Psoas muscle (tissue), 7 donors: ENCODE measurements at regions not wholly inside any gene's neighbourhood (a gene's known extent, or its start where the extent isn't known, plus 50 kb on each side); places are given as distances from the start of the nearest gene placed in this dataset.

Experiments
- ATAC-seq, 4 donors: fragments of 200-7000 bp; cut with Tn5 transposase; one replicate each; pipeline ENCODE4 v1.9.1; 2020; ENCODE audit warnings: moderate library complexity in 3 of 4, mild to moderate bottlenecking in 2 of 4
- DNase-seq, 2 donors: peaks; one replicate each; pipeline ENCODE4 v3.0.0-alpha.2; 2020
- H3K27ac ChIP-seq: fragments of 200-600 bp; one replicate; pipeline ENCODE4 v1.8.0; 2022
- H3K27me3 ChIP-seq, 3 donors: fragments of 200-600 bp in 1 of 3; one replicate each; pipeline versions ENCODE4 v1.6.1 to v1.8.0; 2013 to 2022; ENCODE audit warnings: low read length in 2 of 3, mild to moderate bottlenecking in 2 of 3, moderate library complexity in 1 of 3; ENCODE audit not compliant: insufficient read depth in 3 of 3
- H3K36me3 ChIP-seq, 2 donors: fragments of 200-600 bp in 1 of 2; one replicate each; pipeline versions ENCODE4 v1.6.1 to v1.8.0; 2013 to 2022; ENCODE audit warnings: low read depth in 1 of 2, mild to moderate bottlenecking in 1 of 2, moderate library complexity in 1 of 2; ENCODE audit not compliant: insufficient read depth in 1 of 2
- H3K4me1 ChIP-seq: fragments of 200-600 bp; one replicate; pipeline ENCODE4 v1.8.0; 2022
- H3K4me3 ChIP-seq: fragments of 200-600 bp; one replicate; pipeline ENCODE4 v1.8.0; 2022; ENCODE audit warnings: mild to moderate bottlenecking
- H3K9me3 ChIP-seq: fragments of 200-600 bp; one replicate; pipeline ENCODE4 v1.8.0; 2022
- WGBS, 3 donors: extraction: QIAGEN DNeasy Blood & Tissue Kit; methylation state at CpG; one replicate each; pipeline versions ENCODE4 v1.1.6 to v1.1.7; 2013; 5-methylcytosine and 5-hydroxymethylcytosine counted together
- intact Hi-C, 2 donors: fragments of 100-400 bp; cut with DNase I; formaldehyde crosslinking; loops; one replicate each; pipeline versions ENCODE4 v1.11.0 to v1.14.2; 2022
- TF ChIP-seq, protein P1 (sequence below): fragments of 200-600 bp; IDR thresholded peaks from one replicate; pipeline ENCODE4 v1.8.0; 2022; ENCODE audit warnings: antibody characterized with exemption
- donor health status: healthy with polysubstance abuse.
- donor health status: DM: no; HTN: no; CAD: no; lungs with moderate emphysema.
- donor health status: Bipolar disorder and iron deficiency.
- donor health status: healthy.
- donor health status: DM: yes; HTN: yes; CAD: no.
- donor health status: DM: no; HTN: no; CAD: no.
- donor health status: DM: yes; HTN: yes; CAD: no.

DNA sequence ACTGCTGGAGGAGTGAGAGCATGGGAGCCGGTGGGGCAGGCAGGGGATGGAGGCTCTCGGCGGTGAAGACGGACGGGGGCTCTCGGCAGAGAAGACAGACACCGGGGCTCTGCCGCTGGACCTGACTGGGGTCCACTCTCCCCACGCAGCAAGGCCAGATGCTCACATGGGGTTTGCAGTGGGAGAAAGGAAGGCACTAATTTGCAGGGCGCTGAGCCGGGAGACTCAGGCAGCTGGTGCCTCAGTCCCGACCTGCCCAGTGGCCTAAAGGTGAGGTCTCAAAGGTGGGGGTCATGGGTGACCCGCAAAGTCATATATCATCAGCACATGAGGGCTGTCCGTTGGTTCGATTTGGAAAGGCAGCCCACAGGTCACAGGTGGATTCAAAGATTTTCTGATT lies 187.3 kb downstream of the ERMARD start:
- ATAC-seq (no peak), DNase-seq (no peak)
- H3K9me3 ChIP-seq = no peaks in the 10 kb centered on the region
- H3K36me3 ChIP-seq = no peaks in the 10 kb centered on the region
- no peaks in the 10 kb centered on the region for H3K4me1 ChIP-seq
- H3K27me3 ChIP-seq = peaks cover 0 to 9% (median 1%) of the 10 kb centered on the region in 3 donors
- no peak overlapping the region for H3K4me3 ChIP-seq
- TF ChIP-seq, protein P1, sequence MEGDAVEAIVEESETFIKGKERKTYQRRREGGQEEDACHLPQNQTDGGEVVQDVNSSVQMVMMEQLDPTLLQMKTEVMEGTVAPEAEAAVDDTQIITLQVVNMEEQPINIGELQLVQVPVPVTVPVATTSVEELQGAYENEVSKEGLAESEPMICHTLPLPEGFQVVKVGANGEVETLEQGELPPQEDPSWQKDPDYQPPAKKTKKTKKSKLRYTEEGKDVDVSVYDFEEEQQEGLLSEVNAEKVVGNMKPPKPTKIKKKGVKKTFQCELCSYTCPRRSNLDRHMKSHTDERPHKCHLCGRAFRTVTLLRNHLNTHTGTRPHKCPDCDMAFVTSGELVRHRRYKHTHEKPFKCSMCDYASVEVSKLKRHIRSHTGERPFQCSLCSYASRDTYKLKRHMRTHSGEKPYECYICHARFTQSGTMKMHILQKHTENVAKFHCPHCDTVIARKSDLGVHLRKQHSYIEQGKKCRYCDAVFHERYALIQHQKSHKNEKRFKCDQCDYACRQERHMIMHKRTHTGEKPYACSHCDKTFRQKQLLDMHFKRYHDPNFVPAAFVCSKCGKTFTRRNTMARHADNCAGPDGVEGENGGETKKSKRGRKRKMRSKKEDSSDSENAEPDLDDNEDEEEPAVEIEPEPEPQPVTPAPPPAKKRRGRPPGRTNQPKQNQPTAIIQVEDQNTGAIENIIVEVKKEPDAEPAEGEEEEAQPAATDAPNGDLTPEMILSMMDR = no peak
- H3K27ac ChIP-seq = no peak overlapping the region
- intact Hi-C loops = no loop called here
- WGBS, 3 donors = 81 to 92% (median 88%) methylated on average over 14 to 15 of the region's 15 CpGs

DNA sequence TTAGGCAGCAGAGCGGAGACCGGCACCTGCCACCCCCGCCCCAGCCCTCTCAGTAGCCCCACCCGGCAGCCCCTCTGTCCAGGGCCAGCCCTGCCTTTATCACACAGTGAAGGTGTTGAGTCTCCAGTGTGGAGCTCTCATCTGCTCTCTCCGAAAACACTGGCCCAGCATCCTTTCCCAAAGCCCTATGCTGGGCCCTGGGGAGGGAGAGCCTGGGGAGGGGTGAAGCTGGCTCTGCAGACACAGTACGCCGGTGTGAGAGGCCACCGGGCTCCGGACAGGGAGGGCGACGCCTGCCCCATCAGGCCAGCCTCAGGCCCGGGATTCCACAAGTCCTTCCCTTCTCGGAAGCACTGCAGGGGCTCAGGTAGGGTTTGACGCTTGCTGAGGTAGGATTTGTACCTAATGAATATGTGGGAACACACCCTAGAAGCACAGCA lies 186.9 kb downstream of the ERMARD start:
- DNase-seq (no peak), ATAC-seq (no peak)
- Histone ChIP-seq H3K36me3 (no peaks in the 10 kb centered on the region), H3K27ac (no peak overlapping the region), H3K27me3 (peaks cover 0 to 9% (median 1%) of the 10 kb centered on the region in 3 donors), H3K9me3 (no peaks in the 10 kb centered on the region), H3K4me3 (no peak overlapping the region), H3K4me1 (no peaks in the 10 kb centered on the region)
- intact Hi-C loops = no loop called here
- WGBS, 3 donors = 83 to 89% (median 84%) methylated on average over 14 of the region's 14 CpGs
- TF ChIP-seq, protein P1 = no peak

DNA sequence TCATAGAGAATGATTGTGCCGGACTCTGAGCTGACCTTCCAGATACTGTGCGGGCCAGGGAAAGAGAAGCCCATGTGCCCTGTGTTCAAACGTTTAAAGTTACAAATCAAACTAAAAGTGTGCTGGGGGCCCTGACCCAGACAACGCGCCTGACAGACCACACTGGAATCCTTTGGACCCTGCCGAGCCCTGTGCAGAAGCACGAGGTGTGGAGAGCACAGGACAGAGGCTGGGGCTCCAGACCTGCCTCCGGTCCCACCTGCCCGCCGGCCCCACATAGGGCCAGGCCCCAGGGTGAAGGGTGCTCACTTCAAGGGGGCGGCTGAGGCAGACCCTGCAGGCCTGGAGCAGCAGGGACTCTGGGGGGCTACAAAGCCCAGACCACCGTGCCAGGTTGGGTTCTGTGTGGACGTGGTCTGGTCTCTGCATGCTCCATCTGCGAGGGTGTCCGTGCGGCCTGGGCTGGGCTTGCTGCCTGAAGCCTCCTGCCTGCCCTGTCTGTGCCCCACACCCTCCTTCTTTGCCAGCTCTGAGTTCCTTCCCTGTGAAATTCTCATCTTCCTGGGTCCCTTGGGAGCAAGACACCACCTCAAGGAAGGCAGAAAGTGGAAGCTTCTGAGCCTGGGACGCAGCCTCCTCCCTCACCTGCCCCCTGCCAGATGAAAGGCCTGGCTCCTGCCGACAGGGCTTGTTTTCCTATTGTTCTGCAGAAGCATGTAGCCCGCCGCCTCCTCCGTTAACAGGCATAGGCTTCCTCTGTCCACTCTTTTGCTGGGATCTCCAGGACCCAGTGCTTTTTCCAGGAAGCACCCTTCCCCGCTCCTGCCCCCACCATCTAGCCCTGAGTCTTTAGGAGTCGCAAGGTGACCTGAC lies 186.2 kb downstream of the ERMARD start:
- ATAC-seq = no peak
- WGBS, 3 donors = 83 to 85% (median 85%) methylated on average over 23 of the region's 23 CpGs
- peaks cover 0 to 9% (median 1%) of the 10 kb centered on the region in 3 donors for H3K27me3 ChIP-seq
- DNase-seq = no peak
- intact Hi-C loops = no loop called here
- H3K36me3 ChIP-seq = no peaks in the 10 kb centered on the region
- H3K9me3 ChIP-seq = no peaks in the 10 kb centered on the region
- TF ChIP-seq, protein P1 = no peak
- no peak overlapping the region for H3K27ac ChIP-seq
- H3K4me3 ChIP-seq = no peak overlapping the region
- no peaks in the 10 kb centered on the region for H3K4me1 ChIP-seq

DNA sequence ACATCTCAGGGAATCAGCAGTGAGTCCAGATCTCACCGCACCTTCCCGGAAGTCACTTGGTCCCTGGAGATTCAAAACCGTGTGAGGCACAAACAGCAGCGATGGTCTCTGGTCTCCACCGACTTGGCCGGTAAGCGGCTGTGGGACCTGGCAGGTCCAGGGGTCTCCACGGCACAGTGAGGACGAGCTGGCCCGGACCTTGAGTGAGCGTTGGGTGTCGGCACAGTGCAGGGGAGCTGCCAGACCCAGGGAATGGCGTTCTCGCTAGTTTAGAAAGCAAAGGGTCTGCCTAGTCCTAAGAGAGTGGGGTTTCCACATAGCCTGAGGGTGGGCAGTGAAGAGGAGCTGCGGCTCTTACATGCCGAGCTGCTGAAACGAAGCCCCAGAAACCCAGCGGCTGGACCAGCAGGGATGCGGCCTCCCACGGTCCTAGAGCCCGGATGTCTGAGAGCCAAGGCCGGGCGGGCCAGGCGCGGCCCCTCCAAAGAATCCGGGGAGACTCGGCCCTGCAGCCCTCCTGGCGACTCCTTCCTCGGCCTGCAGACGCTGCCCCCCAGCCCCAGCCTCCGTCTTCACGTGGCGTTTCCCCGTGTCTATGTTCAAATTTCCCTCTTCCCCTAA lies 185.0 kb downstream of the ERMARD start:
- ATAC-seq = no peak

More for the DNA sequence above, 185.0 kb downstream of the ERMARD start:
- Histone ChIP-seq H3K9me3 (no peaks in the 10 kb centered on the region), H3K36me3 (no peaks in the 10 kb centered on the region), H3K4me3 (no peak overlapping the region), H3K27ac (no peak overlapping the region), H3K27me3 (peaks cover 0 to 9% (median 1%) of the 10 kb centered on the region in 3 donors), H3K4me1 (no peaks in the 10 kb centered on the region)
- WGBS, 3 donors = 85 to 92% (median 89%) methylated on average over 32 to 34 of the region's 34 CpGs
- intact Hi-C loops = no loop called here
- TF ChIP-seq, protein P1 = no peak
- DNase-seq = no peak
